Erythroblast (primary cell): ENCODE measurements at regions not wholly inside any gene's neighbourhood (a gene's known extent, or its start where the extent isn't known, plus 50 kb on each side); places are given as distances from the start of the nearest gene placed in this dataset.

ENCODE experiments used
- GATA1 ChIP-seq: IDR thresholded peaks from 2 replicates; pipeline ENCODE4 v1.6.1; 2011; ENCODE audit warnings: low read depth, mild to moderate bottlenecking, control low read depth, low read length, moderate library complexity
- POLR2A ChIP-seq: IDR thresholded peaks from 2 replicates; pipeline ENCODE4 v1.6.1; 2011; ENCODE audit warnings: mild to moderate bottlenecking, low read length

DNA sequence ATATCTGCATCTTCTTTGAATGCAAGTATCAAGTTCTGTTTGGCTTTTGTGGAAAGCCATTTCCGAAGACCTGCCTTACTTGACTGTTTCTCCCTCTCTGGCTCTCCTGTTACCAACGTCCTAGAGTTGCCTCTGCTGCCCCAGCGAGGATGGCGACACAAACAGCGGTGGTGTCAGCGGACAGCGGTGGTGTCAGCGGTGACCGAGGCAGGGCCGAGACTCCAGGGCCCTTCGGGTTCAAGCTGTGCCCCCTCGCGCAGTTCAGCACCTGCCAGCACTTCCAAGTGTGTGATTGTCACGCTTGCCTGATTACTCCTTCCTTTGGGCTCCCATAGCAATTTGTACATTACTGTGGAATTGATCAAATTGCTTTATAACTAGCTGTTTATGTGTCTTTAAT, 336.9 kb upstream of the FAT1 start:
- TF ChIP-seq POLR2A: no peak
- TF ChIP-seq GATA1: no peak
